ENCODE measurements at regions not wholly inside any gene's neighbourhood (a gene's known extent, or its start where the extent isn't known, plus 50 kb on each side); places are given as distances from the start of the nearest gene placed in this dataset.

DNA sequence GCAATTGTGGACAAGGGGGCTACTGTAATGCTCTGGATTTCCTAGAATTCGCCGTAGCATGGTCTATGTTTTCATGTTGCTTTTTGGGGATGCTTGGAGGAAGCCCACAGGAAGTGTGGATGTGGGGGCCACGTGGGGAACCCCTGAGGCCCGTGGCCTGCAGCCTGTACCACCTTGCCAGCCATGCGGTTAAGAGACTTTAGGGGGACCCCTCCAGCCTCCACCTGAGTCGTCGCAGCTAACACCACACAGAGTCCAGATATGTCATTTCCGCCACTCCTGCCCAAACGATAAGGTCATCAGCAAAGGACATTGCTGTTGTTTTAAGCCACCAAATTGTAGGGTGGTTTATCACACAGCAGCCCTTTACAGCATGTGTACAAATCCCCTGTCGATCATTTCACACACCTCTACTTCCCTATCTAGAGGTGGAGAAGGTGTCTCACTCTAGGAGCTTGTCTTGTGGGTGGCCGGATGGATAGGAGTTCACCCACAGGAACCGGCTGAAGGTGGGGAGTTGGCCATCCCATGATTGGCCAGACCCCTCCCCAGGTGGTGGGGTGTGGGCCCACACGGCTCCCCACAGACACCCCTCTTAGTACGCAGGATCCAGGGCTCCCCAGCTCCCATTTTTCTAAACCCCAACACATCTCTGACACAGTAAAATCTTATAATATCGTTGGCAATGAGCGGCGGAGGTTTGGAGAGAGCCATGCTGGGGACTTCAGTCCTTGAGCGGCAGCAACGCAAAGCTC, 226.7 kb downstream of the TEX29 start:
- TF ChIP-seq, protein P1, sequence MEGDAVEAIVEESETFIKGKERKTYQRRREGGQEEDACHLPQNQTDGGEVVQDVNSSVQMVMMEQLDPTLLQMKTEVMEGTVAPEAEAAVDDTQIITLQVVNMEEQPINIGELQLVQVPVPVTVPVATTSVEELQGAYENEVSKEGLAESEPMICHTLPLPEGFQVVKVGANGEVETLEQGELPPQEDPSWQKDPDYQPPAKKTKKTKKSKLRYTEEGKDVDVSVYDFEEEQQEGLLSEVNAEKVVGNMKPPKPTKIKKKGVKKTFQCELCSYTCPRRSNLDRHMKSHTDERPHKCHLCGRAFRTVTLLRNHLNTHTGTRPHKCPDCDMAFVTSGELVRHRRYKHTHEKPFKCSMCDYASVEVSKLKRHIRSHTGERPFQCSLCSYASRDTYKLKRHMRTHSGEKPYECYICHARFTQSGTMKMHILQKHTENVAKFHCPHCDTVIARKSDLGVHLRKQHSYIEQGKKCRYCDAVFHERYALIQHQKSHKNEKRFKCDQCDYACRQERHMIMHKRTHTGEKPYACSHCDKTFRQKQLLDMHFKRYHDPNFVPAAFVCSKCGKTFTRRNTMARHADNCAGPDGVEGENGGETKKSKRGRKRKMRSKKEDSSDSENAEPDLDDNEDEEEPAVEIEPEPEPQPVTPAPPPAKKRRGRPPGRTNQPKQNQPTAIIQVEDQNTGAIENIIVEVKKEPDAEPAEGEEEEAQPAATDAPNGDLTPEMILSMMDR (IDR thresholded peaks at IDR 0.05; ENCODE audit: poor library complexity, severe bottlenecking), result no peak
- no peak for TF ChIP-seq SMC3 (conservative IDR thresholded peaks at IDR 0.05; ENCODE audit: poor library complexity)
- TF ChIP-seq TAF1 (IDR thresholded peaks at IDR 0.05; ENCODE audit: low read depth), result no peak
- no peak for TF ChIP-seq POLR2AphosphoS5 (IDR thresholded peaks at IDR 0.05)
- TF ChIP-seq, protein P2, sequence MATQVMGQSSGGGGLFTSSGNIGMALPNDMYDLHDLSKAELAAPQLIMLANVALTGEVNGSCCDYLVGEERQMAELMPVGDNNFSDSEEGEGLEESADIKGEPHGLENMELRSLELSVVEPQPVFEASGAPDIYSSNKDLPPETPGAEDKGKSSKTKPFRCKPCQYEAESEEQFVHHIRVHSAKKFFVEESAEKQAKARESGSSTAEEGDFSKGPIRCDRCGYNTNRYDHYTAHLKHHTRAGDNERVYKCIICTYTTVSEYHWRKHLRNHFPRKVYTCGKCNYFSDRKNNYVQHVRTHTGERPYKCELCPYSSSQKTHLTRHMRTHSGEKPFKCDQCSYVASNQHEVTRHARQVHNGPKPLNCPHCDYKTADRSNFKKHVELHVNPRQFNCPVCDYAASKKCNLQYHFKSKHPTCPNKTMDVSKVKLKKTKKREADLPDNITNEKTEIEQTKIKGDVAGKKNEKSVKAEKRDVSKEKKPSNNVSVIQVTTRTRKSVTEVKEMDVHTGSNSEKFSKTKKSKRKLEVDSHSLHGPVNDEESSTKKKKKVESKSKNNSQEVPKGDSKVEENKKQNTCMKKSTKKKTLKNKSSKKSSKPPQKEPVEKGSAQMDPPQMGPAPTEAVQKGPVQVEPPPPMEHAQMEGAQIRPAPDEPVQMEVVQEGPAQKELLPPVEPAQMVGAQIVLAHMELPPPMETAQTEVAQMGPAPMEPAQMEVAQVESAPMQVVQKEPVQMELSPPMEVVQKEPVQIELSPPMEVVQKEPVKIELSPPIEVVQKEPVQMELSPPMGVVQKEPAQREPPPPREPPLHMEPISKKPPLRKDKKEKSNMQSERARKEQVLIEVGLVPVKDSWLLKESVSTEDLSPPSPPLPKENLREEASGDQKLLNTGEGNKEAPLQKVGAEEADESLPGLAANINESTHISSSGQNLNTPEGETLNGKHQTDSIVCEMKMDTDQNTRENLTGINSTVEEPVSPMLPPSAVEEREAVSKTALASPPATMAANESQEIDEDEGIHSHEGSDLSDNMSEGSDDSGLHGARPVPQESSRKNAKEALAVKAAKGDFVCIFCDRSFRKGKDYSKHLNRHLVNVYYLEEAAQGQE (IDR thresholded peaks at IDR 0.05; ENCODE audit: borderline replicate concordance), result no peak
